ENCODE measurements at regions not wholly inside any gene's neighbourhood (a gene's known extent, or its start where the extent isn't known, plus 50 kb on each side); places are given as distances from the start of the nearest gene placed in this dataset.
"Not testable (repeated sequence)": the region's sequence is repeated elsewhere in the genome, so short reads cannot be mapped to it uniquely, and the experiment has no call there.

DNA sequence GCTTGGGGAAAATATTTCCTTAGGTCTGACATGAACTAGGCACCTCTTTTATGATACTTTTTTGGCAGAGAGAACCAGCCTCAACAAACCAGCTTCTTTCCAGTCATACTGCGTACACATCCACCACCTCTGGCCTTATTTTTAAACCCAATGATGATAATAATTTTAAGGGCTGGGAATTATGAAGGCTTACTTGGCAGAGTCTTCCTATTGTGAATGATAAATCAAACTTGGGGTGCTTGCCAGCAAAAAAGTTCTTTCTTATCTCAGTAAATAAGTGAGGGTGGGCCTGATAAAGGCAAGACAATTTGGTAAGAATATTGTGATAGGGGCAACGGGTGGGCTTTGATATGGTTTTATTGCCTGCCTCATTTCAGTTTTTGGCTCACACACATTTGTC lies 1230.2 kb upstream of the ZEB2 start:
- no peak for DNase-seq

DNA sequence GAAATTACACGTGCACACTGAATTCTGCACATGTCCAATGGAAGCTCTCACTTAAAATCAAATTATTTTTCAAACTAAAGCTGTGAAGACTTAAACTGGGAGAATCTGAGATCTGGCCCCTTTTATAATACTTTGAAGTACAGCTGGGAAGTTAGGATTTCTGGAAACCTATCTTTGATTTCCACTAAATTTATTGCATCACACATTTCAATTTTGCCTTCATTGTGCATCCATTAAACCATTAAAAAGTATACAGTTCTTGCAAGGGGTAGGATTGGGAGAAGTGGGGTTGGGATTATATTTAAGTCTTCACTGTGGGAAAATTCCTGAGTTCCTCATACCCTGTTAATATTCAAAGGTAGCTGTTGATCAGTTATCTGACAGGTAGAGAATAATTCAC lies 1229.6 kb upstream of the ZEB2 start:
- no peak for DNase-seq

DNA sequence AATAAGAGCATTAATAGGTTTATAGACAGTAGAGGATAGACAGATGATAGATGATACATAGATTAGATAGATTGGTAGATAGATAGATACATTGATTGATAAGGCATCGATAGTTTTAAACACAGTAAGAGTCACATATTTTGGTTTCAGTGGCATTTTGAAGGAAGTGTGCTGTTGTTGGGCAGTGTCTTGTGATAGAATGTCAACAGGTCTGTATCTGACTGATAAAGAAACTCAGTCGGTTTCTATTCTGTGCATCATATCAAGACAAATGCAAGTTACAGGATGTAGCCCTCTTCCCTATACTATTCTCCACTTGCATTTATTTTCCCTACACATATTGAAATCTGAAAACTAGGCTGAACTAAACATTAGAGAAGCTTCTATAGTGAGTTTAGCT lies 1229.0 kb upstream of the ZEB2 start:
- no peak for DNase-seq

DNA sequence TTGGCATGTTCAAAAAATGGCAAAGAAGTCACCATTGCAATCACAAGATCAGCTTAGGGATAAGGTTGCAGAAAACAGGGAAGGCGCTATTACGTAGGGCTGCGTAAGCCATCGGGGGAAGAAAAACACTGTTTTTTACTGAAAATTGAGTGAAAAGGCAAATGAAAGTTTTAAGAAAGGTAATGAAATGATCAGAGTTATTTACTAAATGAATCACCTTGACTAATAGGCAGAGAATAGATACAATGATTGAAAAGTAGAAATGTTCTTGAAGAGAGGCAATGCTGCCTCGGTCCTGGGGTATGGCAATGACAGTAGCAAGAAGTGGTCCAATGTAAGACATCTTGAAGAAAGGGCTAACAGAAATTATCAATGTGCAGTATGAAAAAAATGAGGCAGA lies 1227.8 kb upstream of the ZEB2 start:
- DNase-seq = no peak

DNA sequence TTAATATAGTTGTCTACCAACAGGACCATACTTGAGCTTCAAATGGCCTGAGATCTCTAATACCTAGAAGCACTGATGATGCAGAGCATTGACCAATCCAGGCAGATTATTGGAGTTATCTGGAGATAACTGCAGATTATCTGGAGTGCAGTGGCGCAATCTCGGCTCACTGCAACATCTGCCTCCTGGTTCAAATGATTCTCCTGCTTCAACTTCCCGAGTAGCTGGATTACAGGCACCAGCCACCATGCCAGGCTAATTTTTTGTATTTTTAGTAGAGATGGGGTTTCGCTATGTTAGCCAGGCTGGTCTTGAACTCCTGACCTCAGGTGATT lies 1225.4 kb upstream of the ZEB2 start:
- DNase-seq = not testable (repeated sequence)

DNA sequence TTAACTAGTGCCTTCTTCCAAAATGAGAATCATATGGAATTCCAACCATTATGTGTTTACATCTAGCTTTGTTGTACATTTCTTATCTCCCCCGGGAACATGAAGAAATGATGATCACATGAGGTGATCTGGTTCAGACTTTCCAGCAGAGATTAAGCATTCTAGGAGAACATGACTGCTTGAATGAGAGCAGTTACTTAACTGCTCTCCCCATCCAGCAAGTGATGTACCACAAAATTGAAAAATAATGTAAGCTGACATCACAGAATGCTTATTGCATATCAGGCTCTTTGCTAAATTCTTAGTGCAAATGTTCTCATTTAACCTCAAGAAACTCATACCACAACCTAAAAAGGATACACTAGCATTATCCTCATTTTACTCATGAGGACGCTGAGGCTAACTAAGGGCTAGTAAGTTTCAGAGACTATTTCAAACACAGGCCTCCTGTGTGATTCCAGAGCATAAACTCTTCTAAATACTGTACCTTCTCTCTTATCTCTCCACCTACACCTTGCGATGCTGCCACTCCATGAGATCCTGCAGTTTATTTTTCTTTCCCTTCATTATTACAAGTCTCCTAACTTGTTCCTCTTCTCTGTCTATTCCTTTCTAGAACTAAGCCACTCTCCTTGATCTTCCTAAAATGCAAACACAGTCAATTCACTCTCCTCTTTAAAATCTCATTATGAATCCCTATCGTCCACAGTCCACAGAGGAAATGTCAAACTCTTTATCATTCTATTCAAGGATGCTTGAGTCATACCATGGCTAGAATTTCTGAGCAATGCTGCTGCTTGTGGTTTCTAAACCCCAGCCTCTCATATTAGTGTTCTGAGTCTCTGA lies 1224.8 kb upstream of the ZEB2 start:
- DNase-seq = no peak

DNA sequence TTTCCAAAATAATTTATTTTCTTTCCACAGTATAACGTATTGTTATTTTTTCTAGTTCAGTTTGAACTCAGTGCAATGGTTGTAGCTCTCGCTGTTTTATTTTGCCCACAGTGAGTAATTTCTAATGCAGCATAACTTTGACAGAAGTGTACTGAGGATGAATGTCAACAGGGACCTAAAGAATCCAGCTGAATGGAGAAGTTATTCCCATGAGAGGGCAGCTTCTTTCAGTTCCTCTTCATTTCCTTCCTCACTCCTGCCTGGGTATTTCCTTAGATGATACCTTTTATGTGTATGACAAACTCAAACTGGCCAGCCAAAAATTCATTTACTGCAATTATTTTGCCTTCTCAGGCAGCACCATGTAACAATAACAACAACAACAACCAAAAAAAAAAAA lies 1223.1 kb upstream of the ZEB2 start:
- DNase-seq = no peak

DNA sequence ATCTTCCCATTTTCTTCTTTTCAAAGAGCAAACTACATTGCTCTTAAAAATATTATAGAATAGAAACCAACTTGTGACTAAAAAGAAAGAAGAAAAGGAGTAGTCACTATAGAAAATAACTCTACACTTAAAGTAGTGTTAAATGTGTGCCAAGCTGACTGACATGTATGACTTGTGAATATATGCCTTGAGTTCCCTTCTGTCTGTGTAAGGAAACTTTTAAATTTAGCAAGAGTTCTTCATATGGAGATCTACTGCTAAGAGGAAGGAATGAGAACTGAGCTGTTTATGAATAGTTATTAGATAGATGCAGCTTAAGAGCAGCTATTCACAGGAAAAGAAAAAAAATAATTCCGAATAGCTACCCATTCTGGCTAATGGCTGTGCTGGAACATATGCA lies 1221.7 kb upstream of the ZEB2 start:
- no peak for DNase-seq

DNA sequence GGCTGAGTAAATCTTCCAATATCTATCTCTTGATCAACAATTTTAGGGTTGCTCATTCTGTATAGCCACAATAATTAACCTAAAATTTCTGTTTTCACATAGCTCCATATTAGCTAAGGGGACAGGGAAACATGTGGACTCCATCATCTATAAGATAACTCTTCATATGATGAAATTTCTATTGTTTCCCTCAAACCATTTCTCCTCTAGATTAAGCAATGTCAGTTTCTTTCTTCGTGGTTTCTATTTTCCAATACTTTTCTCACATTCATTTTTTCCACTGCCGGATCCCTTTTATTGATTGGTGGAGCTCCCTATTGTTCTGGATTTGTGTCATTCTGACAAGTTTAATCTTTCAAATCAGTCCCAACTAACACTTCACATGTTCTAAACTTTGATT lies 1221.3 kb upstream of the ZEB2 start:
- no peak for DNase-seq

DNA sequence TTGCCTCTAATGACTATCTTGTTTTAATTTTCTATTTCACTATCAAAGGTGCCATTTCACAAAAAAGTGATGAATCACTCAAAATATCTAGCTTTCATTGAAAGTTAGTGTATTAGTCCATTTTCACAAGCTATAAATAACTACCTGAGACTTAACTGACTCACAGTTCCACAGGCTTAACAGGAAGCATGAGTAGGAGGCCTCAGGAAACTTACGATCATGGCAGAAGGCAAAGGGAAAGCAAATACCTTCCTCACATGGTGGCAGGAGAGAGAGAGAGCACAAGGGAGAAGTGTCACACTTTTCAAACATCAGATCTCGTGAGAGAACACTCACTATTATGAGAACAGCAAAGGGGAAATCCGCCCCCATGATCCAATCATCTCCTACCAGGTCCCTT lies 1220.4 kb upstream of the ZEB2 start:
- no peak for DNase-seq

DNA sequence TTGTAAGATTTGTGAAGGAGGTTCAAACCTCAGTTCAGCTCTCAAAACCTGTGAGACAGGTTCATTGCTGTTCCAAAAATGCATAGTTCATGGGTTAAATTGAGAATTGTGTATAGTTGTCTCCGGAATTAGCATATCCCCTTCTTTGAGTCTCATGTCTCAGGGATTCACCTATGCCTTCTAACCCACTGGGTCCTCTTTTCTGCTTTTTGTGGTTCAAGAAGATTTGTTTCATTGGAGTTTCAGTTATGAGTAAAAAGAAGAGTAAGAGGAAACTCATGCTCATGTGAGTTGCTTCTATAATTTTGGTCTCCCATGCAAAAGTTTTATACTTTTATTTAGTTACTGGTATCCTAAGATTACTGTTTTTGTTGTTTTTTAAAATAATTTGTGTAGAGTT lies 1219.8 kb upstream of the ZEB2 start:
- DNase-seq = no peak

DNA sequence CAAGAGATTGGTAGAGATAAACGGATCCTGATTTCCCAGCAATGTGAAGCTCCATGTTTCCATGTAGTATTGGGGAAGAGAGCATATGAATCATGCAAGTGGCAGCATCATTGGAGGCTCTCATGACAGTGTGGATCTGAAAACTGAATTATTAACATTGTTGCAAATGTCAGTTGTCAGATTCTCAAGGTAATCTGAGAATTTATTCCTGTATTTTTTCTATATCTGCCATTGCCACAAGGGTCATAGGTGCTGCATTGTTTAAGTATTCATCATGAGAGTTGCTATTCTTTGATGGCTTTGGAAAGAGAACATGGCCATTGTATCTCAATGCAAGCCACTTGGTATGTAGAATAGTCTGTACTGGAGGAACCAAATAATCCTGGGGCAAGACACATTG lies 1217.0 kb upstream of the ZEB2 start:
- no peak for DNase-seq

DNA sequence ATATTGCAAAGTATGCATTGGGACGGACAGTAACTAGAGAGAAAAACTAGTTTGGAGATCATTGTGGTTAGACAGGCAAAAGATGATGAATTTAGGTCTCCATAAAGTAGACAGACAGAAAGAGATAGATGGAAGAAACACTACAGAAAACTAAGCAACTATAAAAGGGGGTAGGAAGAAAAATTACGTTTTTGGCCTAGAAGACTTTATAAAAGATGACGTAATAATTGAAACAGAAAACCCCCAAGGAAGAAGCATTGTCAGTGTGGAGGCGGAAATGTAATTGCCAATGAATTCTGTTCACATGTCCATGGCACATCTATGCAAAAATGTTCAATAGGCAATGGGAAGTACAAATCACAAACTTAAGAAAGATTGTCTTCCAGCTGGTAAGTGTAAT lies 1211.5 kb upstream of the ZEB2 start:
- no peak for DNase-seq

DNA sequence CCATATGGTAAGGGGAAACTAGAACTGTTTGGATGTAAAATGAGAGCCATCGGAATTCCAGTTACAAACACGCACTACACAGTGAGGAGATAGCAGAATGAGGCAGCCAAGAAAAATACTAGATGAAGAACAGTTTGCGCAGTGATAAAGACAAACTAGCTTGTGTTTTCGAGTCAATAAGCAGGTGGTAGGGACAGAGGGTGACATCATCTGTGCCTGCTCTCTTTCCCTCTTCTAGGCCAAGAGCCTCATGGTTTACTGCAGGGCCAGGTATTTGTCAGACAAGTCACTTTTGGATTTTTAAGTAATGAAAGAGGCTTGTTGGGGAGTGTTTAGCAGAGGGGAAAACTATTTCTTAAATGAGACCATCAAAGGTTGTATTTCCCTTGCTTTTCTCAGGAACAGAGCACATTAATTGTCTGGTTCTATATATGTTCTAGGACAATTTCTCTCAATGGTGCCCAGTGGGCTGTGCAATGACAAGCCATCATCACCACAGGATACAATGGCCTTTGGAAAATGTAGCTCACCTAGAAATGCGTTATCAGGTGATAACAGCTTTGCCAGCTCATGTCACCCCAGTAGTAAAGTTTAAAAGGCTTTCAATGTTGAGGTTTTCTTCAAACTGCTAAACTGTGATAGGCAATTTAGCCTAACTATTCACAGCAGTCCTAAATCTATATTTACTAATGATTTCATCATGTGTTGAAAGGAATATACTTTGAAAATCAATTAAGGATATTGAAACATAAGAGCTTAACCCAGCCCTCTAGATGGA lies 1210.3 kb upstream of the ZEB2 start:
- no peak for DNase-seq

DNA sequence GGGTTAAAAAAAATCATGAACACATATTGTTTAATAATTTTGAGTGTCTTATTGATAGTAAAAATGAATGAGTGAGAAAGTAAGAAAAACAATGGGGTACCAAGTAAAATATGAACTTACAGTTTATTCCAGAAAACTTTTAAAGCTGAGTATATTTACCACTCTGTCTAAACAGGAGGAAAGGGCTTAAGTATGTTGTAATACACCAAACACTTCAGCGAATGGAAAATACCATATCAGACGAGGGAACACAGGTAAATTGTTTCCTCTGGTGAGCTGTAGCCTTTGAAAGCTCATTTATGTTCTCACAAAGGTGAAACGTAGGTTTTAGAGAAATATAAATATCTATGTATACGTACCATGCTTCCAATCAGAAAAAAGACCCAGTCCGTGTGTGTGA lies 1209.6 kb upstream of the ZEB2 start:
- no peak for DNase-seq

DNA sequence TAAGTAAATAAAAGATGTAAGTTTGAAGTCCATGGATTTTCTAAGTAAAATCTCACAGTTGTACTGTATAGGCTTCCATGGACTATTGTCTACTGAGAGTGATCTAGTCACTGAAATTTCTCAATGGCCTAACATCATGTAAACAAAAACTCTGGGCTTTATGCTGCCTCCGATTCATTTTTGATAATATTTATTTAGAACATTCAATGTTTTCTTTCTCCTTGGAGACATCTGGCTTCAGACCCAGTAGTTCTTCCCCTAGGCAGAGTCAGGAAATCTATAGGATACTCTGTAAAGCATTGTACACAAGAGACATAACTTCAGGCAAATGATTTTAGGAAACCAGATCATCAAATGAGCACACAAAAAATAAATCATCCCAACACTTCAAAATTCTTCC lies 1208.6 kb upstream of the ZEB2 start:
- DNase-seq = no peak

DNA sequence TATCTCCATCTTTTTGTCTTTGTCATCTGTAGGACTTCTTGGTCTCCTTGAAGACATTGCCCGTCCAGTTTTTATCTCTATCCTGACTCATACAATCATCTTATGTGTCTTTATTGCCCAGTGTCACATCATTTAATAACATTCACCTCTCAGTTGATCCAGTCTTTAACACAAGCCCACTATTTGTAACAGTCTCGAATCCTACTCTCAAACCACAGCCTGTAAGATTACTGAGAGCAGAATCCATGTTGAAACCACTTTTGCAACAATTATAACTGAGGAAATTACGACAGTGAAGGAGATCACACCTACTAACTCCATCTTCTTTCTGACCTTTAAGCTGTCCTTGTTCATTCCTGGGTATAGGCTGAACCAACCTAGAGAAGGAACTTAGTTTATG lies 1206.0 kb upstream of the ZEB2 start:
- DNase-seq = no peak

DNA sequence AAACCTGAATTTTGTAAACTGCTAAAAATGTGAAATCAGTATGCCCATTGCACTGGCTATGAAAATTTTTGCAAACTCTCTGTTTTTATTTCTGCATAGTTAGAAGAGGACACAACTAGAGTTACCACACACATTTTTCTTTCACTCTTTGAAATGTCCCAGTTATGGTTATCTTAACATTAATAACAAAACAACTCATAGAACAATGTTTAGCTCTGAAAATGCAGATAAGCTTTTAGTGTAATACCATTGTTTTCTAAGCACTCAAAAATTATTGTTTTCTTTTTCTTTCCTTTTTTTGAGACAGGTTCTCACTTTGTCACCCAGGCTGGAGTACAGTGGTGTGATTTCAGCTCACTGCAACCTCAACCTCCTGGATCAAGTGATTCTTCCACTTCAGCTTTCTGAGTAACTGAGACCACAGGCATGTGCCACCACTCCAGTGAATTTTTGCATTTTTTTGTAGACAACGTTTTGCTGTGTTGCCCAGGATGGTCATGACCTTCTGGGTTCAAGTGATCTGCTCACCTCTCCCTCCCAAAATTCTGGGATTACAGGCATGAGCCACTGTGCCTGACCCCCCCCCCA lies 1204.5 kb upstream of the ZEB2 start:
- DNase-seq = no peak

DNA sequence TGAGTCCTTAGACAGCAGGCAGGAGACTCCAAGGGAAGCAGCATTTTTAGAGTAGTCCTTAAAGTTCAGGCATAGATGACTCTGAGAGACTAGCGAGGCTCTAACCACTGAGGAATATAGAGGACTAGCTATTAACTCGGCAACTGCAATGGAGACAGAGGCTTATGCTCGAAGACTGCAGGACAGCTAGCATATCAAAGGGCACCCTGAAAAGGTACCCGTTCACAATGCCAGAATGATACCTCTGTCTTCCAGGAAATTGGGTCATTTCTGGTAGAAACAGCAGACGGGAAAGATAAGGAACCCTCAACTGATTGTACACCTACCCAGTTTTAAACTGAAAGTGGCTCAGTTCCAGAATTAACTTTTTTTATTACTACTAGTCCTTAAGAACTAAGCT lies 1204.0 kb upstream of the ZEB2 start:
- DNase-seq = no peak

DNA sequence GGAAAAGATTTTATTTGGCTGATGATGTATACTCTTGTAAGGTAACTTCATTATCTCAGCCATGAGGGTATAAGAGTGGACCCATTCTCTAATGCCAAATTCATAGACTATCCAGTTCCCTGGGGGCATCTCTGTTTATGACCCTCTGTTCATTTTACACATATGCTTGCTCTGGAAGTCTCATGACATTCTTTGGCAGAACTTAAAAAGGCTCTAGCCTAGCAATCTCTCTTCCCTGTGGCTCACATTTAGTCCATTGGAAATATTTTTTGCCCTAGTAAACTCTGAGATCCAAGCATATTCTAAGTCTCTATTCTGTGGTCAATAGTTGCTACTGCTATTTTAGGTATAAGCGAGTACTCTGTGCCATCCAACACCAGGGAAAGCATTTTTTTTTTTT lies 1201.8 kb upstream of the ZEB2 start:
- DNase-seq = no peak

DNA sequence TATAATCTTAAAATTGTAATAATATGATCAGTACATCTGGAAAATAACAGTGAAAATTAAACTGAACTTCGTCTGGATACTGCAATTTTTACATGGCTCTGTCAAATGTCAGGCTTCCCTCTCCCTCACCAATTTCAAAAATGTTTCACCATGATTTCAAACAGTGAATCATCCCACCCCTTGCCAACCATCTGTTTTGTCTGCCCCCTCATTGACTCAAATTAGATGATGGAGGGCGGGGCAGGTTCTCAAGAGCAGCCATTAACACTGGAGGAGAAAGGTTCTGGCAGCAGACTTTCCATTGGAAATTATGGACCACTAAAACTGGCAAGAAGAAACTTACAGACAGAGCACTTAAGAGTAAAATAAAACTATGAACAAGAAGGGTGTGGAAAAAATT lies 1195.7 kb upstream of the ZEB2 start:
- DNase-seq = no peak

DNA sequence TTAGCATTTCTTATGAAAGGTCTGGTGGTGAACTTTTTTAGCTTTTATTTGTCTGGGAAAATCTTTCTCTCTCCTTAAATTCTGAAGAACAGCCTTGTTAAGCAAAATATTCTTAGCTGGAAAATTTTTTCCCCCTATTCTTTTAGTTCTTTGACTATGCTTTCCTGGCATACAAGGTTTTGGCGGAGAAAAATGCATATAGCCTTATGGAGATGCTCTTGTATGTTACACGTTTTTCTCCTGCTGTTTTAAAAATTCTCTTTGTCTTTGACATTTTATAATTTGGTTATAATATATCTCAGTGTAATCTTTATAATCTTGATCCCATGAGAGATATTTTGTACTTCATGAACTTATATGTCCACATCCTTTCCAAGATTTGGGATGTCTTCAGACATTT lies 1190.4 kb upstream of the ZEB2 start:
- no peak for DNase-seq

DNA sequence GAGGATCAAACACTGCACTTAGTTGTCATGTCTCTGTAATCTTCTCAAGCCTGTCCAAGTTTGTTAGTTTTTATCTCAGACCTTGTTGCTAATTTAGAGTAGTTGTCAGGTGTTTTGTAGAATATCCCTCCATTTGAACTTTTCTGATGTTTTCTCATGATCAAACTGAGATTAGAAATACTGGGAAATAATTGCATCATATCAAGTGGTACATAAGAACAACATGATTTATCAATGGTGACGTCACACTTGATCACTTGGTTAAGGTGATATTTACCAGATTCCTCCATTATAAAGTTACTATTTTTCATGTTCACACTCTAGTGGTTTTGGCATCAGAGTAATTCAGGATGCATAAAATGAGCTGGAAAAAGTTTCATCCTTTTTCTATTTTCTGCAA lies 1182.4 kb upstream of the ZEB2 start:
- DNase-seq = no peak

DNA sequence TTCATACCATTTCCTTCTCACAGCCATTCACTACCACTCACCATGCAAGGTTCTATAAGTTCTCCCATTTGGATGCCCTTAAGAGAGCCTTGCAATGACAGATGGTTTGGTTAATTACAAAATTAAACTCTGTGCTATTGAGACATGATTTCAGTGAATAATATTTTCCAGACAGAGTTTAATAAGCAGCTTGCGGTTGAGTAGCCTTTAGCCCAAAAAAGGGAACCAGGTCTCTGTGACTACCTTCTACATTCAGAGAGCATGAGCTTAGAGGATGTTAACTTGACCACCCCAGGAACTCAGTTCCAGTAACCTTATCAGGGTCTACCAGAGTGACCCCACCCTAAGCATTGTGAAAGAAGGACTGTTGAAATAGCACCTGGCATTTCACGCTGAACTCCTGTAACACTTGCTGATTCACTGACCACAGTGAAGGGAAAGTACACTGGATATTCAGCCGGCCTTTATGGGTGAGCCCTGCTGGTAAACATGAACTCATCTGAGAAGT lies 1173.1 kb upstream of the ZEB2 start:
- DNase-seq = no peak

Measured in activated naive CD4-positive, alpha-beta T cell (primary cell).